NCI-H2196 treated with DMSO at 0.1 percent for 48 hours (cell line): ENCODE measurements at regions not wholly inside any gene's neighbourhood (a gene's known extent, or its start where the extent isn't known, plus 50 kb on each side); places are given as distances from the start of the nearest gene placed in this dataset.

Experiments used
- DNase-seq: peaks from one replicate; lab custom pipeline; 2025; ENCODE audit not compliant: unreplicated experiment; lab: John Stamatoyannopoulos, UW

DNA sequence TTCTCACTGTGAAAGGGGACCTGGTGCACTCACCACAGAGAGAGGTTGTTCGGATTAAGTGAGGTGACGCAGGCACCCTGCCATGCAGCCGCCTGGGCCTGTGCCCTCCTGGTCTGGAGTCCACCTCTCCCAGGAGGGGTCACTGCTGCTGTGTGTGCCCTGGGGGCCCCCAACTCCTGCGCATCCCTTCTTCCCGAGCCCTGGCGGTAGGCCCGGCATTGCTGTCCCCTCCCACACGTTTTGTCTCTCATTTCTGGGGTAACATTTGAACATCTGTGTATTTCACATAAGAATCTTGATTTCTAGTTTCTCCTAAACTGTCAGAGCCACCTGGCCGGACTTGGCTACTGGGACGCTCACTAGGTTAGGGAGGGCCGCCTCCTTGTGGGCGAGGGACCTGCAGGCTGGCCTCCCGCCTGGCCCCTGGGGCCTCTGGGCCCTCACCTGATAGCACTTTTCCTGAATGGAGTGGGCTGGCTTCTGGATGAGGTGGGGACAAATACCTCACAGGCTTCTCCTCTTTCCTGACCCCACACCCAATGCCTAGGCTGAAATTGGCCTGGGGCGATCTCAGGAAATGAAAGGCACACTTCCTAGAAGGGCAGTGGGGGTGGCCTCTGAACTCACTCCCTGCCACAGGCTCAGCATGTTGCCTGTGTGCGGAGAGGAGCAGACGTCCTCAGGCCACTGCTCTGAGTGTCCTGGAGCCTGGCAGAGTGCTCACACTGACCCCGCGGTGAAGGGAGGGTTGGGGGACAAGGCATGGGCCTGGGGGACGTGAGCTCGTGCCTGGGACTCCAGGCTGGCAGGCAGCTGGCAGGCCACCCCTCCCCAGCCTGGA lies 104.2 kb upstream of the PRR23E start:
- no peak for DNase-seq

DNA sequence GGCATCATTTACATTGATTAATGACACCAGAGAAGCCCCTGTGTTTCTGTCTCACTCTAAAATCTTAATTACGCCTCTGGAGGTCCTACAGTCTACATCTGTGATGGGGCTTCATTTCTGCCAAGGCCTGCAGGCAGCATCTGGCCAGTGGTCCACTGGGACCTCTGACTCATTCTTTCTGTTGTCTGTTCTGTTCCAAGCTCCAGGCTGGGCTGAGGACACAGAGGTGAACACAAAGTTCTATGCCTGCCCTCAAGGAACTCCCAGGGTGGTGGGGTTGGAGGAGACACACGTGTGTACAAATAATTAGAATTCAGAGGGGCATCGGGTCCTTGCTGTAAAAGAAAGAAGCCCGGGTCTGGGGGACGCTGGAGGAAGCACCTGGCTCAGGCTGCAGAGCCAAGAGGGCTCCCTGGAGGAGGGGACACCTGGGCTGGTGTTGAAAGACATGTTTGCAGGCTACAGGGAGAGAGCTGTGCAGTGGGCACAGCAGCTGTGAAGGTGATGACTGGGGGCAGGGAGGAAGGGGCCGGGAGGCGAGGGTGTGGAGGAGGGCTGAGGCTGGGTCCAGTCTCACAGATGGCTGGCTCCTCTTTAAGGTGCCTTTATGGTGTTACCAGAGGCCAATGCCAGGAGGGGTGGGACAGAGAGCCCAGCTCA lies 103.3 kb upstream of the PRR23E start:
- DNase-seq: no peak

DNA sequence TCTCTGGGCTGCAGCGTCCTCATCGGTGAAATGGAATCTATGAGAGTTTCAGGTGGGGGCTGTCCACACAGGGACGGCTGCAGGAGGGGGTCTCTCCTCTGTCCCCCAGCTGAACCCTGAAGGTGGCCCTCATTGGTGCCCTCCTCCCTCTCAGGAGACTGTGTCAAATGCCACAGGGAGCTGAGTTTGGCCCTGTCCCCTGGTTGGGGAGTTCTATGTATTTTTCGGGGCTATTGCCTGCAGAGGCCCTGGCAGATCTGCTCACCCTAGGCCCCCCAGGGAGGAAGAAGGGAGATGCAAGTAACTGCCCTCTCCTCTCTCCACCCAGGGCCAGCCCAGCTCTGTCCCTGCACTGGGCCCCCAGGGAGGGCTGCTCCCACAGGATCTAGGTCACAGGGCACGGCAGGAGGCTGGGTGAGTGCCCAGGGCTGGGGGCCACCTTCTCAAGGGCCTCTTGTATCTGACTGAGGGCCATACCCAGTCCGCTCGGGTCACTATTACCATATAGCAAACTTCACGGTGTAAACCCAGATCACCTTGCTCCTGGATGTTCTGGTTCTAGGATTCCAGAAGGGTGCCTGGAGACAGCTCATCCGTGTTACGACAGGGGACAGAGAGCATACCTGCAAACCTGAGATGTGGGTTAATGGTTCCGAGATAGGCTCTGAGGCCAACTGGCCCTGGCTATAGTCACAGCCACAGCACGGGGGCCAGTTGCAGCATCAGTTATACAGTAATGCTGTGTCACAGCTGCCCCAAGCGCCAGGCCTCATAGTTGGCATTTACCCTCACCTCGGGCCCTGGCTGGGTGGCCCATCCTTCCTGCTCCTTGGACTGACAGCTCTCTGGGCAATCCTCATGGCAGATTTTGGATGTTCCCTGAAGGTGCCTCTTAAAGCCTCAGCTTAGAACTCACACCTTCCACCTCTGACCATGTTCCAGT lies 102.4 kb upstream of the PRR23E start:
- no peak for DNase-seq

DNA sequence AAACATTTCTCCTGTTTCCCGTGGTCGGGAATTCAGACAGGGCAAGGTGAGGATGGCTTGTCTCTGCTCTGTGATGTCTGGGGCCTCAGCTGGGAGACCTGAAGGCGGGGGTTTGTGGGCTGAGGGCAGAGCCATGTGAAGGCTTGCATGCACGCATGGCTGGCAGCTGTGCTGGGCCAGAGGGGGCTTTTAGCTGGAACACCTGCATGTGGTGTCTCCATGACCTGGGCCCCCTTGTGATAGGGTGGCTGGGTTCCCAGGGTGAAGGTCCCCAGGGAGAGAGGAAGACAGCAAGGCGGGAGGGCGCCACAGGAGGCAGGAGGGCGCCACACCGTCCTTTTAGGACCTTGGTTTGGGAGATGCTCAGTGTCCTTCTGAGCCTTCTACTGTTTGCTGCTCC lies 101.6 kb upstream of the PRR23E start:
- DNase-seq: no peak

DNA sequence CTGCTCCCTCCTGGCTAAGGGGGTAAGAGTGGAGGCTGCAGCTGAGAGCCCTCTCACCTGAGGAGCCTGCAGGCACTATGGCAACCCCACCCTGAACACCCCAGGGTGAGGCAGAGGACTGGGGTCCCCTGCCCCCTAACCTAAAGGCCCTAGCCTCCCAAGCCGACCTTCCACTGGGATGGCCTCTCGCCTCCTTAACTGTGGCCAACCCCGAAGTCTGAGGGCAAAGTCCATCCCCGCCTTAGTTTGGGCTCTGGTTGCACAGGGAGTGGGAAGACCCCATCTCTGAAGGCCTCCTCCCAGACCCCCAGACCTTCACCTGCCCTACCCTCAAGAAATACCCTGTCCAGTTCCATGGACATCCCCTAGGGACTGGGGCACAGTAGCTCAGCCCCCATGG lies 100.6 kb upstream of the PRR23E start:
- DNase-seq: no peak

DNA sequence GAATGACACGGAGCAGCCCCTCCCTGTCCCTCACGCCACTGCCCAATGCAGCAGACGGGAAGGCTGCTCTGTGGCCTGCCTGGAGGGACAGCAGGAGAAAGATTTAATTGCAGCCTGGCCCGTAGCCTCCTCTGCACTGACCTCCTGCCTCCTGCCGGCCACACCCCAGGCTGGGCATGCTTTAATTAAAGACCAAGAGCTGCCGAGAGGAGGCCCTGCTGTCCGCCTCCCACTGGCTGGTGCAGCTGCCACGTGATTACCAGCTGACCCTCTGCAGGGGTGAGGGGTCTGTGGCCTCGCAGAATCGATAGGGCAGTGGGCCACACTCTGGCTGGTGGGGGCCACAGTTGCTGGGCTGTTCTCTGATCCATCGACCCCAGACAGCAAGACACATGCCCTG lies 100.2 kb upstream of the PRR23E start:
- no peak for DNase-seq

DNA sequence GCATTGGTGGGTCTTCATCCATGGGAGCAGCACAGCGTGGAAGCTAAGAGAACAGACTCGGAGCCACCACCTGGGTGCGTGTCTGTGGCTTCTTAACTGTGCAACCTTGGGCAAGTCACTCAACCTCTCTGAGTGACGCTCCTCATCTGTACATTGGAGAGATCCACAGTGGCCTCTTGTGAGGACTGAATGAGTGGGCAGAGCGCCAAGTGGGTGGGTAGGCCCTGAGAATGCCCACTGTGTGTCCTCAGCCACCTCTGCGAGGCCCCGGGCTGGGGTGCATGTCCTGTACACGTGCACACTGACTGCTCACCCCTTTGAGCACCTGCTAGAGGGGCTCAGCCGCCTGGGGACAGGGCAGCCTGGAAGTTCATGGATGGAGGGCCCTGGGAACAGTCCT lies 99.6 kb upstream of the PRR23E start:
- DNase-seq: no peak

DNA sequence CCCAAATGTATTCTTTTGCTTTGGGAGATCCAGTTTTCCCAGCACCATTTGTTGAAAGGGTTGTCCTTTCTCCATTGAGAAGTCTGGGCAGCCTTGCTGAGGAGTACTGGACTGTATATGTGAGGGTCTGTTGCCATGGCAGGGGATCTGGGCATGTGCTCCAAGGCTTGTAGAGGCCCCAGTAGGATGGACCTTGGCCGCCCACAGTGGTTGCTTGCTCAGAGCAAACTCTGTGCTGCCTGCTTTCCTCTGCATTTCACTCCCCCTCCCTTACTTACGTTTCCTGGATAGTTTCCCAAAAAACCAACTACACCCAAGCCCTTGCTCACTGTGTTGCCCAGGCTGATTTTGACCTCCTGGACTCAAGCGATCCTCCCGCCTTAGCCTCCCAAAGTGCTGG lies 97.2 kb upstream of the PRR23E start:
- no peak for DNase-seq

DNA sequence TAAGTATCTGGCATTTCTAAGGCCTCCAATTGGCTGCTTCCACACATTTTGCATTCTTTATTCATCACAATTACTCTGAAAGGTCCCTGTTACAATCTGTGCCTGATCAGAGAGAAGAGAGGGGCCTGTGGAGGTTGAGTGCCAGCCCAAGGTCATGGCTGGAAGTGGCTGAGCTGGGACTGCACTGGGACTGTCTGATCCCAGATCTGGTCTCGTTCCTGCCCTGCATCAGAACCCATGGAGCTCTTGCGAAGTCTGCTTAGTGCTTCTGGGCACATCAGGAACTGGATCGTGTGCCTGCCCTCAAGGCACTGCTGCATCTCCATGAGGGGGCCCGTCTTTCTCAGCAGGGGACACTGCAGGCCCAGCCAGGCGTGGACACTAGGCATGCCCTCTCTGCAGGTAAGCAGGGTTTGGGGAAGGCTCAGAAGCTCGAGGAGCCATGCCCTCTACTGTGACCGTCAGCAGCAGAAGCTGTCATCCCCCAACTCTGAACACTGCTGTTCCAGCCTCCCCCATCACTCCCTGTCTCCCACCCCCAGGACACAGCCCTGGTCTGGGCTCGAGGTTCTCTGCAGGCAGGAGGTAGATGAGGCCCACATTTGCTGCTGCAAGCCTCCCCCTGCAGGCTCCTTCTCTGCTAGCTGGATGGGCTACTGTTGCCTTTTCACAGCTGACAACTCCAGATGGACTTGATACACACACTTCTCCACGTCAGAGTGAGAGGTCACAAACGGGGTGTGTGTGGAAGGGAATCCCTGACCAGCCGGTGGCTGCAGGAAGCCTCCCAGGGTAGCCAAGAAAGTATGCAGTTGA lies 96.5 kb upstream of the PRR23E start:
- DNase-seq: no peak

DNA sequence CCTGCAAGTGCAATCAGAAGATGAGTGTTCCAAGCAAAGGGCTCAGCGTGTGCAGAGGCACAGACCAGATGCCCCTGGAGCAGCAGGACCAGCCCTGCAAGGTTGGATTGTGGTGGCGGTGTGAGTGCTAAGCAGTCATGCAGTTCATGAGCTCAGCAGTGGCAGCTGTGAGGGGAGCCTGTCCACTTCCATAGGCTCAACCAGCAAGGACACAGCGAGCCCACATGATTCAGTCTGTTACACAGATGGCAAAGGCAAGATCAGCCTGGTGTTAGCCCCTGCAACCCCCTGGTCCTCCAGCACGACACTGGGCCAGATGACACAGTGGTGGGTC lies 95.9 kb upstream of the PRR23E start:
- DNase-seq: no peak

DNA sequence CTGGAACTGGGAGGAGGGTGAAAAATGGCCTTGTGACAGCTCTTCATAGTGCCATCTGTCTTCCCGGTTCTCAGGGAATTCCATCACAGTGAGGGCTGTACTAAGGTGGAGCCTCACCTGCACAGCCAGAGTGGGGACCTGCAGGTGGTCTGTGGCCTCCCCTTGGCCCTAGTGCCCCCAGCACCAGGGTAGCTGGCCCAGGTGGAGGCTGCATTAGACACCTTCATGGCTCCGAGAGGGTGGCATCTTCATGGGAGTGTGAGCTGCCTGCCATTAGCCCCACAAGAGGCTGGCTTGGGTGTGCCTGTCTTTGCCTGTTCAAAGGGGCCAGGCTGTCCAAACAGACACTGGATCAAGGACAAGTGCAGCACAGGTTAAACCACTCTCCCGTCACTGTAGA lies 95.5 kb upstream of the PRR23E start:
- DNase-seq: no peak

DNA sequence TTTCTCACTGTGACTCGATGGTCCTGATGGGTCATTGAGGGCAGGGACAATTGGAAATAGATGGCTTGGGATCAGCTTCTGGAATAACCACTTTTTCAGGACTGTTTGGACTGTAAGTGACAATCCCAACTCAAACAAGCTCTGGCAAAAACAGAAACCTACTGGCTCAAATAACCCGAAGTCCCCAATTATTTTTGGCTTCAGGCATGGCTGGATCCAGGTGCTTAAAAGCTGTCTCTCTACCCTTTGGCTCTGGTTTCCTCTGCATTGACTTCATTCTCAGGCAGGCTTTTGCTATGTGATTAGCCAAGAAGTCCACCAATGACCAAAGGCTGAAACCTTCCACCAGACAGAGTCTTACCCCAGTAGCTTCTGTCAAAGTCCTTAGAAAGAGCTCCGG lies 92.9 kb upstream of the PRR23E start:
- DNase-seq: no peak

DNA sequence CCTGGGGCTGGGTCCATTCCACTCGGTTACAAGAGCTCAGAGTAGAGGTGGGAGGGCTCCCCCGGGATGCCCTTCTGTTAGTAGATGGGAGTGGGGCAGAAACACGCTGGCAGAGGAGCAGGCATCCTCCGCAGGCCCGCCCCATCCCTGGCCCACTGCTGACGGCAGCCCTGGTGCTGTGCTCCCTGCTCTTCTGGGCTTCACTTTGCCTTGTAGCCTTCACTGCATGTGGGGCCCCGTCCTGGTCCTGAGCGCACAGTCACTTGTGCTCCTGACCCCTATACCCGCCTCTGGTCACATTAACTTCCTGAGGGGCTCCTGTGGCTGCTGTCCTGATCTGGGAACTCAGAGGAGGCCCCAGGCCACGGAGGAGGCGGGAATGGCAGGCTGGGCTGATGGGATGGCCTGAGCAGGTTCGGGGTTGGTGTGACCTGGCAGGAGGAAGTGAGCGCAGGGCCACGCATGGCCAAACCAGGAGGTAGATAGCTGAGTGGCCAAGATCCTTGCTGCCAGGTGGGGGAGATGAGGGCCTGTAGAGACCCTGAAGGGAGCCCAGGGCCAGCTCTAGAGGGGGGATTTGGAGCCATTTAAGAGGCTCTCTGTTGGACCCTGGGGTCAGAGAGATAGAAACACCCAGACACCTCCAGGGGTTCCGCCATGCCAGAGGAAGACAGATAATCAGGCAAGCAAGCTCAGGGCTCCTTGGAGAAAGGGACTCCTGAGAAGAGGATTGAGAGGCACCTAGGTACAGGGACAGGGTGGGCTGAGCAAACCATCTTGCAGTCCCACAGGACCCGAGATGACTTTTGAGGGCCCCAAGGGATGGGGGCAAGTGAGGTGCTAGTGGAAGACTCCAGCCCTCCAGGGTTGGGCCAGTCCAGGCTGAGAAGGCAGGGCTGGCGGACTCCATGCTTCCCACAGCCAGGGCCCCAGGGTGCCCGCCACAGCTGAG lies 92.2 kb upstream of the PRR23E start:
- DNase-seq: no peak

DNA sequence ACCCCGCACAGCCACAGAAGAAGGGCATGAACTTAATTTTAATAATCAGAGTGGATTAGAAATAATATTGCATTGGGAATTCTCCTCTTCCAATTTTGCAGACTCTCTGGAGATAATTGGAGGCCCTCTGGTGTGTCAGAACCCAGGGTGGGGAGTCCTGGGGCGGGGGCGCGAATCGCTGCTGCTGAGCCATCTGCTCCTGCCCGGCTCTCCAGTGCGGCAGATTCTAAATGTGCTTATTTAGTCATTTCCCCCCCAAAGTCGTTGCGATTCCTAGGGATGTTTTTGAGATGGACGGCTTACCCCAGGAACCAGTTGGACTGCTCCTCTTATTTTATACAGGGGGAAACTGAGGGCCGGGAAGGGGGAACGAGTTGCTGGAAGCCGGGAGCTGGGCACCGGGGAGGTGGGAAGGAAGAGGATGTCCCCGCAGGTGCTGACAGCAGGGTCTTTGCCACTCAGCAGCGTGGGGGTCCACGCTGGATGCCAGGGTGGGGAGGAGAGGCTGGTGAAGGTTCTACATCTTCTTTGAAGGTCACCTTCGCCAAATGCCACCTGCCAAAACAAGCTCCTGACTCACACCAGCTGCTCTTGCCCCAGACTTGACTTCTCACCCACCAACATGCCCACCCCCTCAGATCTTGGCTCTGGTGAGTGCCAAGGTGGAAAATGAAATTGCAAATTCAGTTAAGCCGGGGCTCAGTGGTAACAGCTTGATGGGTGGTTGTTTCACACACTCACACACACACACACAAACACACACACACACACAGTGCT lies 91.3 kb upstream of the PRR23E start:
- DNase-seq: no peak

DNA sequence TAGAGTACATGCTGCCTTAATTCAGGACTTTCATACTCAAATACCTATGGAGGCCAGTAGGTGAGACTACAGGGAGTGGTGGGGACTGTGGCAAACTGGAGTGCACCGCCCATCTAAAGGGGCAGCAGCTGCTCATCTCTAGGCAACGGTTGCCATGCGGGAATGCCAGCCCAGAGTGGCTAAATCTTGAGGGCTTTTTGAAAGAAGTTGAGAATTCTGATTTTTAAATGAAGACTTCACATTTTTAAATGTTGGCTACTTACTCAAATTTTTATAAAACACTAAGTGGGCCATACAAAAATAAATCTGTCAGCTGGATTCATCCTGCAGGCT lies 90.8 kb upstream of the PRR23E start:
- DNase-seq: no peak

DNA sequence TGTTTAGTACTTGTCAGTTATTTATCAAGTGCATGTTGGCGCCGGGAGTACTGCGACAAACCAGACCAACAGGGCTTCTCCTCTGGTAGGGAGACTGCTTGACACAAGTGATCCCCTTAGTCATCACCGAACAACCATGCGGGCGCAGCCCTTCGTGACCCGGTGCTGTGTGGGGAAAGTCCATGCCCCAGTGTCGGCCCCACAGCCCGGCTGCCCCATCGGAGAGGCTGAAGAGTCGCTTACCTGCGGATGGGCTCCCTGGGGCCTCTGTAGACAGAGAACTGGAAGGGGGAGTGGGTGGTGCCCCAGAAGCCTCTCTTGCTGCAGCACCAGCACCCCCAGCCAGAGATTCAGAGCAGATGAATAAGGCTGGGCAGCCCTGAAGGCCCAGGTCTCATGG lies 90.3 kb upstream of the PRR23E start:
- no peak for DNase-seq

DNA sequence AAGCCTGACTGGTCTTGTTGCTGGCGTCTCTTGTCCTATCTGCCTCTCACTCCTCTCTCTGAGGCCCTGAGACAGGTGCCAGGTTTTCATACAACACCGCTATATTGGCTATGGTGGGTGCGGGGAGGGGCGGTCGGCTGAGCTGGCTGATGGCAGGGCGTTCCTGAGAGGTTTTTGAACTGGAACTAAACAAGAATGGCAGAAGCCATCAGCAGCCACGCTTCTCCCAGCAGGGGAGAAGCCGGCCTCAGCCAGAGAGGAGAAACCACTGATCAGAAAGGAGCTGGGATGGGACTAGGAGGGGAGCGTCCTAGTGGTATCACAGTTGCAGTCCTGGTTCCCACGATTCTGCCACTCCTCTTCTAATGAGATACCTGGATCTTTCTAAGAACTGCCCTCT lies 89.9 kb upstream of the PRR23E start:
- no peak for DNase-seq

DNA sequence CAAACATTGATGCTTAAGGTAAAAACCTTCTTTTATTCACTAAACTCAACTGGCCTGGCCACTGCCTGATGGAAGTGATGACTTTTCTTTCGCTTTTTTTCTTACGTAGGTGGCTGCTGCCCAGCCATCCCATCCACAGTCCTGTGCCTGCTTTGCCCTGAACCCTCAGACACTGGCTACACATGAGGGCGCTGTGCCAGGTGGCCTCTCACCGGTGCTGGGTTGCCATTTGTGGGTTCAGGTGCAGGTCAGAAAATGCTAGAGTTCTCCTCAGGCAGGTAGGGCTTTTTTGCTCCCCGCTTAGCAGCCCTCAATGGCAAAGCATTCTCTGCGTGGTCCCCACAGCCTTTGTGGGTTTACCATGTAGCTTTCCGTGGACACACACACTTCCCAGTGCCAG lies 88.3 kb upstream of the PRR23E start:
- no peak for DNase-seq

DNA sequence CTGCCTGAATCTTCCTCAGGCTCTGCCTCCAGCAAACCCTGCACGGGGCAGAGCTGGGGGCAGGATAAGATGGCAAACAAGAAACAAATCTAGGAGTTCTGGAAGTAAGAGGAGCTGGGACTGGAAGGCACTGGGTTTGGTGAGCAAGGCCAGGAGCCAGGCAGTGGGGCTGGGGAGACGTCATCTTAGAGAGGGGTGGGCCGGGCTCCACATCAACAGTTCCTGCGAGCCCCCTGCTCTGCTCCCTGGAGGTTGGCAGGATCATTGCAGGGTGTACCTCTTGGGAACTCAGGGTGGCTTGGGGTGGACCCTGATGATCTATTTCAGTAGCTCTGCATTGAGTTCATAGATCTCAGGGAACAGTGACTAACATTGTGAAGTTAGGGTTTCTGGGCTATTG lies 87.3 kb upstream of the PRR23E start:
- no peak for DNase-seq
